ENCODE measurements at regions not wholly inside any gene's neighbourhood (a gene's known extent, or its start where the extent isn't known, plus 50 kb on each side); places are given as distances from the start of the nearest gene placed in this dataset.

GRCh38 chr4:65227628-65228027 is 442.7 kb downstream of the EPHA5 start:
- TF ChIP-seq NFIC (IDR thresholded peaks at IDR 0.05): no peak
- no peak for TF ChIP-seq RAD21 (IDR thresholded peaks at IDR 0.05; ENCODE audit: low read depth)
- no peak for TF ChIP-seq TEAD4 (IDR thresholded peaks at IDR 0.05)
- no peak for TF ChIP-seq FOXM1 (IDR thresholded peaks at IDR 0.05; ENCODE audit: borderline replicate concordance, low read depth)
- no peak for TF ChIP-seq ZBTB7A (IDR thresholded peaks at IDR 0.05; ENCODE audit: low read depth)
- no peak for TF ChIP-seq TCF12 (IDR thresholded peaks at IDR 0.05; ENCODE audit: low read depth)
- TF ChIP-seq EP300 (IDR thresholded peaks at IDR 0.05; ENCODE audit: borderline replicate concordance): no peak
- no peak for TF ChIP-seq YY1 (IDR thresholded peaks at IDR 0.05; ENCODE audit: low read depth)
- TF ChIP-seq REST (IDR thresholded peaks at IDR 0.05; ENCODE audit: low read depth): no peak
- no peak for TF ChIP-seq MAX (IDR thresholded peaks at IDR 0.05)
- no peak for TF ChIP-seq EGR1 (IDR thresholded peaks at IDR 0.05)
- no peak for TF ChIP-seq TAF1 (IDR thresholded peaks at IDR 0.05; ENCODE audit: low read depth)
- no peak for TF ChIP-seq CREB1 (IDR thresholded peaks at IDR 0.05; ENCODE audit: low read depth)
- no peak for TF ChIP-seq CEBPB (IDR thresholded peaks at IDR 0.05)
- no peak for TF ChIP-seq USF1 (IDR thresholded peaks at IDR 0.05)

GRCh38 chr4:65223601-65224000 is 446.7 kb downstream of the EPHA5 start:
- TF ChIP-seq FOXM1 (IDR thresholded peaks at IDR 0.05; ENCODE audit: borderline replicate concordance, low read depth) (no peak), NFIC (IDR thresholded peaks at IDR 0.05) (no peak), REST (IDR thresholded peaks at IDR 0.05; ENCODE audit: low read depth) (no peak), USF1 (IDR thresholded peaks at IDR 0.05) (no peak), CEBPB (IDR thresholded peaks at IDR 0.05) (no peak), YY1 (IDR thresholded peaks at IDR 0.05; ENCODE audit: low read depth) (no peak), TEAD4 (IDR thresholded peaks at IDR 0.05) (no peak), EP300 (IDR thresholded peaks at IDR 0.05; ENCODE audit: borderline replicate concordance) (no peak), TAF1 (IDR thresholded peaks at IDR 0.05; ENCODE audit: low read depth) (no peak), MAX (IDR thresholded peaks at IDR 0.05) (no peak), TCF12 (IDR thresholded peaks at IDR 0.05; ENCODE audit: low read depth) (no peak), EGR1 (IDR thresholded peaks at IDR 0.05) (no peak), RAD21 (IDR thresholded peaks at IDR 0.05; ENCODE audit: low read depth) (no peak), CREB1 (IDR thresholded peaks at IDR 0.05; ENCODE audit: low read depth) (no peak), ZBTB7A (IDR thresholded peaks at IDR 0.05; ENCODE audit: low read depth) (no peak)

GRCh38 chr4:65217179-65217578 is 453.1 kb downstream of the EPHA5 start:
- TF ChIP-seq RAD21 (IDR thresholded peaks at IDR 0.05; ENCODE audit: low read depth): no peak
- no peak for TF ChIP-seq NFIC (IDR thresholded peaks at IDR 0.05)
- no peak for TF ChIP-seq USF1 (IDR thresholded peaks at IDR 0.05)
- TF ChIP-seq CREB1 (IDR thresholded peaks at IDR 0.05; ENCODE audit: low read depth): no peak
- no peak for TF ChIP-seq EP300 (IDR thresholded peaks at IDR 0.05; ENCODE audit: borderline replicate concordance)
- no peak for TF ChIP-seq YY1 (IDR thresholded peaks at IDR 0.05; ENCODE audit: low read depth)
- TF ChIP-seq REST (IDR thresholded peaks at IDR 0.05; ENCODE audit: low read depth): no peak
- TF ChIP-seq TCF12 (IDR thresholded peaks at IDR 0.05; ENCODE audit: low read depth): no peak
- TF ChIP-seq CEBPB (IDR thresholded peaks at IDR 0.05): no peak
- TF ChIP-seq FOXM1 (IDR thresholded peaks at IDR 0.05; ENCODE audit: borderline replicate concordance, low read depth): no peak
- no peak for TF ChIP-seq TEAD4 (IDR thresholded peaks at IDR 0.05)
- no peak for TF ChIP-seq ZBTB7A (IDR thresholded peaks at IDR 0.05; ENCODE audit: low read depth)

- TF ChIP-seq NFIC (IDR thresholded peaks at IDR 0.05) (no peak), USF1 (IDR thresholded peaks at IDR 0.05) (no peak), REST (IDR thresholded peaks at IDR 0.05; ENCODE audit: low read depth) (no peak), EGR1 (IDR thresholded peaks at IDR 0.05) (no peak), MAX (IDR thresholded peaks at IDR 0.05) (no peak), ZBTB7A (IDR thresholded peaks at IDR 0.05; ENCODE audit: low read depth) (no peak), TEAD4 (IDR thresholded peaks at IDR 0.05) (no peak), YY1 (IDR thresholded peaks at IDR 0.05; ENCODE audit: low read depth) (no peak), FOXM1 (IDR thresholded peaks at IDR 0.05; ENCODE audit: borderline replicate concordance, low read depth) (no peak), TAF1 (IDR thresholded peaks at IDR 0.05; ENCODE audit: low read depth) (no peak), RAD21 (IDR thresholded peaks at IDR 0.05; ENCODE audit: low read depth) (no peak), EP300 (IDR thresholded peaks at IDR 0.05; ENCODE audit: borderline replicate concordance) (no peak), CEBPB (IDR thresholded peaks at IDR 0.05) (no peak), CREB1 (IDR thresholded peaks at IDR 0.05; ENCODE audit: low read depth) (no peak), TCF12 (IDR thresholded peaks at IDR 0.05; ENCODE audit: low read depth) (no peak)
Measured at GRCh38 chr4:65202853-65203236, 467.4 kb downstream of the EPHA5 start.
